ENCODE measurements at regions not wholly inside any gene's neighbourhood (a gene's known extent, or its start where the extent isn't known, plus 50 kb on each side); places are given as distances from the start of the nearest gene placed in this dataset.

- no peak for DNase-seq (ENCODE audit: low spot score)
- in situ Hi-C loops (cut with MboI; ENCODE audit: low pct_unique_long_range_greater_than_20kb, low sequenced_read_pairs, unreplicated experiment): no loop called here
- TF ChIP-seq CTCF (IDR thresholded peaks at IDR 0.05; ENCODE audit: extremely low read depth, insufficient read depth, missing control alignments): no peak
Measured at GRCh38 chr2:220040346-220040745, 412.9 kb downstream of the SLC4A3 start.

GRCh38 chr2:220041447-220041846 is 414.0 kb downstream of the SLC4A3 start:
- DNase-seq (ENCODE audit: low spot score): no peak
- TF ChIP-seq CTCF (IDR thresholded peaks at IDR 0.05; ENCODE audit: extremely low read depth, insufficient read depth, missing control alignments): no peak
- in situ Hi-C loops (cut with MboI; ENCODE audit: low pct_unique_long_range_greater_than_20kb, low sequenced_read_pairs, unreplicated experiment): no loop called here

- no peak for TF ChIP-seq CTCF (IDR thresholded peaks at IDR 0.05; ENCODE audit: extremely low read depth, insufficient read depth, missing control alignments)
- DNase-seq (ENCODE audit: low spot score): no peak
- in situ Hi-C loops (cut with MboI; ENCODE audit: low pct_unique_long_range_greater_than_20kb, low sequenced_read_pairs, unreplicated experiment): no loop called here
Measured at GRCh38 chr2:220043155-220043989, 415.9 kb downstream of the SLC4A3 start.

GRCh38 chr2:220043990-220044335 is 416.5 kb downstream of the SLC4A3 start:
- in situ Hi-C loops (cut with MboI; ENCODE audit: low pct_unique_long_range_greater_than_20kb, low sequenced_read_pairs, unreplicated experiment): no loop called here
- DNase-seq (ENCODE audit: low spot score): no peak
- TF ChIP-seq CTCF (IDR thresholded peaks at IDR 0.05; ENCODE audit: extremely low read depth, insufficient read depth, missing control alignments): no peak

- in situ Hi-C loops (cut with MboI; ENCODE audit: low pct_unique_long_range_greater_than_20kb, low sequenced_read_pairs, unreplicated experiment): no loop called here
- no peak for DNase-seq (ENCODE audit: low spot score)
- no peak for TF ChIP-seq CTCF (IDR thresholded peaks at IDR 0.05; ENCODE audit: extremely low read depth, insufficient read depth, missing control alignments)
Measured at GRCh38 chr2:220044383-220044782, 417.0 kb downstream of the SLC4A3 start.

- no peak for DNase-seq (ENCODE audit: low spot score)
- in situ Hi-C loops (cut with MboI; ENCODE audit: low pct_unique_long_range_greater_than_20kb, low sequenced_read_pairs, unreplicated experiment): no loop called here
- TF ChIP-seq CTCF (IDR thresholded peaks at IDR 0.05; ENCODE audit: extremely low read depth, insufficient read depth, missing control alignments): no peak
Measured at GRCh38 chr2:220046507-220046906, 419.1 kb downstream of the SLC4A3 start.
